DOHH2 (cell line): ENCODE measurements at regions not wholly inside any gene's neighbourhood (a gene's known extent, or its start where the extent isn't known, plus 50 kb on each side); places are given as distances from the start of the nearest gene placed in this dataset.

Source experiments
- H3F3A ChIP-seq: fragments of 200-600 bp; sonication (generic), shearing (Covaris generic); 2 replicates; pipeline ENCODE4 v1.6.0; 2016; ENCODE audit warnings: antibody characterized with exemption, mild to moderate bottlenecking; ENCODE audit not compliant: control insufficient read depth, insufficient read depth
- H3K27ac ChIP-seq: fragments of 200-600 bp; sonication (generic); 2 replicates; pipeline ENCODE4 v1.5.1; 2014; ENCODE audit warnings: low read depth, mild to moderate bottlenecking, low read length, moderate library complexity
- H3K27me3 ChIP-seq: fragments of 200-600 bp; sonication (generic); 2 replicates; pipeline ENCODE4 v1.6.1; 2014; ENCODE audit warnings: mild to moderate bottlenecking, low read length, mixed read lengths; ENCODE audit not compliant: control insufficient read depth
- H3K36me3 ChIP-seq: fragments of 200-600 bp; sonication (generic); 2 replicates; pipeline ENCODE4 v1.6.1; 2014; ENCODE audit warnings: mild to moderate bottlenecking, low read length, moderate library complexity, mixed read lengths; ENCODE audit not compliant: control insufficient read depth
- H3K4me1 ChIP-seq: fragments of 200-600 bp; sonication (generic); 2 replicates; pipeline ENCODE4 v1.6.1; 2014; ENCODE audit warnings: mild to moderate bottlenecking, low read length, mixed read lengths; ENCODE audit not compliant: control insufficient read depth
- H3K4me2 ChIP-seq: fragments of 200-600 bp; sonication (generic); 2 replicates; pipeline ENCODE4 v1.6.0; 2014; ENCODE audit warnings: mild to moderate bottlenecking, low read length, moderate library complexity
- H3K4me3 ChIP-seq: fragments of 200-600 bp; sonication (generic); 2 replicates; pipeline ENCODE4 v1.5.1; 2014; ENCODE audit warnings: mild to moderate bottlenecking, low read length, mixed read lengths
- H3K79me2 ChIP-seq: fragments of 200-600 bp; sonication (generic); 2 replicates; pipeline ENCODE4 v1.6.1; 2014; ENCODE audit warnings: mild to moderate bottlenecking, low read length, mixed read lengths; ENCODE audit not compliant: control insufficient read depth
- H3K9me2 ChIP-seq: fragments of 200-600 bp; sonication (generic); replicated peaks from 2 replicates; pipeline ENCODE4 v1.6.1; 2014; ENCODE audit warnings: mild to moderate bottlenecking, low read length, mixed read lengths; ENCODE audit not compliant: control insufficient read depth
- H3K9me3 ChIP-seq: fragments of 200-600 bp; sonication (generic); 2 replicates; pipeline ENCODE4 v1.6.1; 2014; ENCODE audit warnings: antibody characterized with exemption, low read length, mixed read lengths; ENCODE audit not compliant: control insufficient read depth, insufficient read depth
- H4K20me1 ChIP-seq: fragments of 200-600 bp; sonication (generic); 2 replicates; pipeline ENCODE4 v1.6.0; 2014; ENCODE audit warnings: low read depth, mild to moderate bottlenecking, antibody characterized with exemption, low read length, moderate library complexity; ENCODE audit not compliant: control insufficient read depth, insufficient read depth
- CTCF ChIP-seq: fragments of 200-600 bp; sonication (generic); IDR thresholded peaks from one replicate; pipeline ENCODE4 v1.5.1; 2014; ENCODE audit warnings: antibody characterized with exemption, mild to moderate bottlenecking, low read depth, low read length; ENCODE audit not compliant: poor library complexity, severe bottlenecking
- EZH2phosphoT487 ChIP-seq: fragments of 200-600 bp; sonication (generic); IDR thresholded peaks from 2 replicates; pipeline ENCODE4 v1.6.1; 2017; ENCODE audit warnings: borderline replicate concordance, mild to moderate bottlenecking, antibody characterized with exemption, low read length, moderate library complexity, mixed read lengths

DNA sequence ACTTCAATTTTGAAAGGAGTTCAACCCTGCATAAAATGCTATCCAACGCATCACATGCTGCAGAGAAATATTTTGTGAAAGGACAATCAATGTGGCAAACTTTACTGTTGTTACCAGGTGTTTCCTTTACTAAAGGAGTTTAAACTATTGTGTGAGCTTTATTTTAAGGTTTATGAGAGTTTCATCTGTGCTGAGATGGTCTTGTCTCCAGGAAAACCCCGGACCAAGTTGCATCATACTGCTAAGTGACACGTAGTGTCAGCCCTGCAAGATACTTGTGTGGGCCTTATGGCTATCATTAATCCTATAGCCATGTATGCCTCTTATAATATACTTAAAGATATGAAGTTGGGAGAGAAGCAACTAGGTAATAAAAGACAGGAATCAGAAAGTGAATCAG, 94.5 kb upstream of the EPHA6 start:
- Histone ChIP-seq H4K20me1 (no peaks in the 10 kb centered on the region), H3K9me3 (no peaks in the 10 kb centered on the region), H3K4me2 (no peak overlapping the region), H3K9me2 (no peaks in the 10 kb centered on the region), H3K36me3 (no peaks in the 10 kb centered on the region), H3K79me2 (no peaks in the 10 kb centered on the region), H3F3A (no peaks in the 10 kb centered on the region), H3K4me3 (no peak overlapping the region), H3K4me1 (no peaks in the 10 kb centered on the region), H3K27me3 (no peaks in the 10 kb centered on the region), H3K27ac (no peak overlapping the region)
- no peak for TF ChIP-seq CTCF

DNA sequence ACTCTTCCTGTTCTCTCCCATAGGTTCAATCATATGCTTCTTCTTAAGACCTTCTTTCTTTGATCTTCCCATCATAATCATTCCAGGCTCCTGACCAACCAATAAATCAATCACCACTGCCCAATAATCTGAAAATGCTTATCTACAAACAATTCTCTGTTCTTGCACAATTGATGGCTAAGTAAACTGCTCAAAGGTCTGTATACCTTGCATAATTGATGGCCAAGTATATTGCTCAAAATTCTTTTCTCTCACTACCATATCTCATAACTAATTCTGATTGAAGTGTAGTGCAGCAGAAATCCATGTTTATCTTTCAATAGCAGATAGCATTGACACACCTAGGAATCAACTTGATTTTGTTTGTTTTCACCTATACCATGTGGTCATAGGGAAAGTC, 83.4 kb upstream of the EPHA6 start:
- no peaks in the 10 kb centered on the region for H3K9me2 ChIP-seq

DNA sequence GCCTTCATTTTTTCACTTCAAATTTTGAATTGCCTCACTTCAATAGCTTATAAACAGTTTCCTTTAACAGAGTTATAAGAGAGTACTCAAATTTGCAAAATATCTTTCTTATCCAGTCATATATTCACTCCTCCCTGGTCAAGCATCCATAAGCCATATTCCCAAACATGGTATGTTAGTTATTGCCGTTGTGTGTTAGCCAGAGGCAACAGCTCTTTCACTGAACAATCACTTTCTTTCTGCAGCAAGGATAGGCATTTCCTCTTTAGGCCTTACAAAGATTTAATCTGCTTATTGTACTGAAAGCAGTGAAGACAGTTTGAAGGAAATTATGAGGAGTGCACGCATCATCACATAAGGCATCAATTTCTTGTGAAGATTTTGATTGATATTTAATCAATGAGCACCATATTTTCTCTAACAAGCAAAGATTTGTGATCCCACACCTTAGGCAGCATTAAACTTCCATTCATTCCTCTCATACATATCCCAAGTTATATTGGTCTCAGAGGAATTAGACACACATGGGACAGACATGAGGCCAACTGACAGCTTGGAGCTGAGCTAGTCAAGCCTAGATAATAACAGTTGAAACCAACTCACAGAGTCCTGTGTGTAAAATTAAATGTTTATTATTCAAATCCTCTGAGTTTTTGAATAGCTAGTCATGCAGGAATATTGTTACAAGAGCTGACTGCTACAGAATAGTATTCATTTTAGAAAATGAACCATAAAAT, 80.0 kb upstream of the EPHA6 start:
- Histone ChIP-seq H3K27ac (no peak overlapping the region), H3K4me3 (no peak overlapping the region), H3K27me3 (no peaks in the 10 kb centered on the region), H3K4me2 (no peak overlapping the region), H3K9me3 (no peaks in the 10 kb centered on the region), H4K20me1 (no peaks in the 10 kb centered on the region), H3F3A (no peaks in the 10 kb centered on the region), H3K79me2 (no peaks in the 10 kb centered on the region), H3K4me1 (no peaks in the 10 kb centered on the region), H3K9me2 (no peaks in the 10 kb centered on the region), H3K36me3 (no peaks in the 10 kb centered on the region)
- no peak for TF ChIP-seq EZH2phosphoT487
- TF ChIP-seq CTCF = no peak

More for the DNA sequence above, 83.4 kb upstream of the EPHA6 start:
- Histone ChIP-seq H3K27me3 (no peaks in the 10 kb centered on the region), H3K4me2 (no peak overlapping the region), H3K4me1 (no peaks in the 10 kb centered on the region), H3K79me2 (no peaks in the 10 kb centered on the region), H3K27ac (no peak overlapping the region), H4K20me1 (no peaks in the 10 kb centered on the region), H3K36me3 (no peaks in the 10 kb centered on the region), H3F3A (no peaks in the 10 kb centered on the region), H3K4me3 (no peak overlapping the region), H3K9me3 (no peaks in the 10 kb centered on the region)
- TF ChIP-seq EZH2phosphoT487 (no peak), CTCF (no peak)

- no peak overlapping the region for H3K4me3 ChIP-seq
- no peaks in the 10 kb centered on the region for H3K36me3 ChIP-seq
- H3K27ac ChIP-seq = no peak overlapping the region
- H3K79me2 ChIP-seq = no peaks in the 10 kb centered on the region
- H3K4me1 ChIP-seq = no peaks in the 10 kb centered on the region
- no peak overlapping the region for H3K4me2 ChIP-seq
- H3K9me2 ChIP-seq = no peaks in the 10 kb centered on the region
- TF ChIP-seq EZH2phosphoT487 (no peak), CTCF (no peak)
- H3K9me3 ChIP-seq = no peaks in the 10 kb centered on the region
- H3K27me3 ChIP-seq = no peaks in the 10 kb centered on the region
- H4K20me1 ChIP-seq = no peaks in the 10 kb centered on the region
- H3F3A ChIP-seq = no peaks in the 10 kb centered on the region
These were observed 66.3 kb upstream of the EPHA6 start for GRCh38 chr3:96748139-96748538.
